Spleen (tissue), 7 donors: ENCODE measurements at regions not wholly inside any gene's neighbourhood (a gene's known extent, or its start where the extent isn't known, plus 50 kb on each side); places are given as distances from the start of the nearest gene placed in this dataset.

Experiments
- POLR2AphosphoS5 ChIP-seq, 3 donors: sonication (generic); formaldehyde crosslinking; IDR thresholded peaks; one replicate each; pipeline ENCODE4 v1.5.1; 2017; ENCODE audit warnings: antibody characterized with exemption in 3 of 3
- TF ChIP-seq, protein P1 (sequence below), 11 experiments: fragments of 200-600 bp in 7 of 11; fragments of 450-650 bp in 4 of 11; sonication (generic) in 4 of 11; IDR thresholded peaks in 8 of 11; conservative IDR thresholded peaks in 3 of 11; 1 replicate in 7 of 11; 2 replicates in 4 of 11; pipeline versions ENCODE4 v1.4.0 to v1.8.0; 2016 to 2021; ENCODE audit warnings: antibody characterized with exemption in 11 of 11, inconsistent platforms in 4 of 11, mild to moderate bottlenecking in 1 of 11
- donor health status: DM: no; HTN: no; CAD: no; lungs with moderate emphysema.
- donor health status: DM: no; HTN: no; CAD: no.
- donor health status: DM: no; HTN: no; CAD: no.

DNA sequence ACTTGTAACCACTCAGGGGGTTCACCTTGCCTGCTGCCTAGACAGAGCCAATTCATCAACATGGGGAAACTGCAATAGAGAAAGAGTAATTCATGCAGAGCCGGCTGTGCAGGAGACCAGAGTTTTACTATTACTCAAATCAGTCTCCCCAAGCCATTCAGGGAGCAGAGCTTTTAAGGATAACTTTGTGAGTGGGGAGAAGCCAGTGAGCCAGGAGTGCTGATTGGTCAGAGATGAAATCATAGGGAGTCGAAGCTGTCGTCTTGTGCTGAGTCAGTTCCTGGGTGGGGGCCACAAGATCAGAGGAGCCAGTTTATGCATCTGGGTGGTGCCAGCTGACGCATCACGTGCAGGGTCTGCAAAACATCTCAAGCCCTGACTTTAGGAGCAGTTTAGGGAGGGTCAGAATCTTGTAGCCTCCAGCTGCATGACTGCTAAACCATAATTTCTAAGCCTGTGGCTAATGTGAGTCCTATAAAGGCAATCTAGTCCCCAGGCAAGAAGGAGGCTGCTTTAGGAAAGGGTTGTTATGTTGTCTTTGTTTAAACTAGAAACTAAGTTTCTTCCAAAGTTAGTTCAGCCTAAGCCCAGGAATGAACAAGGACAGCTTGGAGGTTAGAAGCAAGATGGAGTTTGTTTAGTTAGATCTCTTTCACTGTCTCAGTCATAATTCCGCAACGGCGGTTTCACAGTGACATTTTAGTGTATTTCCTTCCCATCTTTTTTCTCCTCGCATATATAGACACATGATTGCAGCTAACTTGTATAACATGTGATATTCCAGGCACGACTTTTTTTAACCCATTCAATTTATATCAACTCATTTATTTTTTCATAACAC lies 68.9 kb upstream of the NCOR2 start:
- no peak for TF ChIP-seq POLR2AphosphoS5 (IDR thresholded peaks at IDR 0.05)
- TF ChIP-seq, protein P1, sequence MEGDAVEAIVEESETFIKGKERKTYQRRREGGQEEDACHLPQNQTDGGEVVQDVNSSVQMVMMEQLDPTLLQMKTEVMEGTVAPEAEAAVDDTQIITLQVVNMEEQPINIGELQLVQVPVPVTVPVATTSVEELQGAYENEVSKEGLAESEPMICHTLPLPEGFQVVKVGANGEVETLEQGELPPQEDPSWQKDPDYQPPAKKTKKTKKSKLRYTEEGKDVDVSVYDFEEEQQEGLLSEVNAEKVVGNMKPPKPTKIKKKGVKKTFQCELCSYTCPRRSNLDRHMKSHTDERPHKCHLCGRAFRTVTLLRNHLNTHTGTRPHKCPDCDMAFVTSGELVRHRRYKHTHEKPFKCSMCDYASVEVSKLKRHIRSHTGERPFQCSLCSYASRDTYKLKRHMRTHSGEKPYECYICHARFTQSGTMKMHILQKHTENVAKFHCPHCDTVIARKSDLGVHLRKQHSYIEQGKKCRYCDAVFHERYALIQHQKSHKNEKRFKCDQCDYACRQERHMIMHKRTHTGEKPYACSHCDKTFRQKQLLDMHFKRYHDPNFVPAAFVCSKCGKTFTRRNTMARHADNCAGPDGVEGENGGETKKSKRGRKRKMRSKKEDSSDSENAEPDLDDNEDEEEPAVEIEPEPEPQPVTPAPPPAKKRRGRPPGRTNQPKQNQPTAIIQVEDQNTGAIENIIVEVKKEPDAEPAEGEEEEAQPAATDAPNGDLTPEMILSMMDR (IDR thresholded peaks at IDR 0.05 in 8 of 11, conservative IDR thresholded peaks at IDR 0.05 in 3 of 11), result no peak
